Heart left ventricle (tissue), 16 donors: ENCODE measurements at regions not wholly inside any gene's neighbourhood (a gene's known extent, or its start where the extent isn't known, plus 50 kb on each side); places are given as distances from the start of the nearest gene placed in this dataset.

Experiments used
- ATAC-seq, 4 donors: fragments of 200-7000 bp; cut with Tn5 transposase; one replicate each; pipeline ENCODE4 v1.9.1; 2020 to 2022; ENCODE audit warnings: moderate library complexity in 4 of 4, mild to moderate bottlenecking in 3 of 4, moderate number of reproducible peaks in 1 of 4
- DNase-seq, 5 donors: peaks; one replicate each; pipeline ENCODE4 v3.0.0-alpha.2; 2020
- H3K27ac ChIP-seq, 12 donors: fragments of 200-600 bp; sonication (generic) in 4 of 12; one replicate each; pipeline versions ENCODE4 v1.5.0 to v1.8.0; 2016 to 2022; ENCODE audit warnings: mild to moderate bottlenecking in 2 of 12
- H3K27me3 ChIP-seq, 9 donors: fragments of 200-600 bp; sonication (generic) in 2 of 9; one replicate each; pipeline versions ENCODE4 v1.5.1 to v1.8.0; 2016 to 2022; ENCODE audit warnings: mild to moderate bottlenecking in 3 of 9
- H3K36me3 ChIP-seq, 9 donors: fragments of 200-600 bp; sonication (generic) in 2 of 9; one replicate each; pipeline versions ENCODE4 v1.5.0 to v1.8.0; 2018 to 2022; ENCODE audit warnings: mild to moderate bottlenecking in 2 of 9
- H3K4me1 ChIP-seq, 12 donors: fragments of 200-600 bp; sonication (generic) in 4 of 12; one replicate each; pipeline versions ENCODE4 v1.5.0 to v1.8.0; 2016 to 2022; ENCODE audit warnings: mild to moderate bottlenecking in 3 of 12
- H3K4me3 ChIP-seq, 12 donors: fragments of 200-600 bp; sonication (generic) in 4 of 12; one replicate each; pipeline versions ENCODE4 v1.5.0 to v1.8.0; 2017 to 2022; ENCODE audit warnings: mild to moderate bottlenecking in 9 of 12, moderate library complexity in 4 of 12
- H3K9me3 ChIP-seq, 12 donors: fragments of 200-600 bp; sonication (generic) in 4 of 12; one replicate each; pipeline versions ENCODE4 v1.5.0 to v1.8.0; 2016 to 2022; ENCODE audit warnings: mild to moderate bottlenecking in 1 of 12
- CTCF ChIP-seq, 12 donors: fragments of 200-600 bp; sonication (generic) in 4 of 12; IDR thresholded peaks; one replicate each; pipeline versions ENCODE4 v1.5.0 to v1.8.0; 2018 to 2022; ENCODE audit warnings: antibody characterized with exemption in 12 of 12, mild to moderate bottlenecking in 5 of 12
- POLR2A ChIP-seq, 2 donors: fragments of 450-650 bp; IDR thresholded peaks; one replicate each; pipeline ENCODE4 v1.6.1; 2017; ENCODE audit warnings: antibody characterized with exemption in 2 of 2, mild to moderate bottlenecking in 2 of 2, moderate library complexity in 2 of 2
- WGBS, 4 donors: extraction: QIAGEN DNeasy Blood & Tissue Kit in 2 of 4; methylation state at CpG; one replicate each; pipeline versions ENCODE4 v1.1.5 to v1.1.7; 2013 to 2018; 5-methylcytosine and 5-hydroxymethylcytosine counted together
- intact Hi-C, 10 donors: fragments of 100-400 bp; cut with DNase I; formaldehyde crosslinking; loops; one replicate each; pipeline versions ENCODE4 v1.11.1 to v1.14.2; 2022
- donor health status: ischemic (EF 13 %, LVEDD 7.1; RV severe dilation, severe dysfunction).
- donor health status: healthy with polysubstance abuse.
- donor health status: DM: no; HTN: yes; CAD: no.
- donor health status: DM: no; HTN: no; CAD: no.
- donor health status: ischemic (EF 25% LVEDD 6.9; RV normal size, moderate dysfunction).
- donor health status: ischemic (EF 25% LVEDD 5.7; RV mildly dilated, moderate dysfunction).
- donor health status: healthy.
- donor health status: DM: yes; HTN: yes; CAD: no.
- donor health status: ischemic (EF 35%, LVEDD 5.7; RV mildly dilated, moderate dysfunction).
- donor health status: nonischemic (EF 11% LVEDD 7.7; RV severe dilation, severe dysfunction).
- donor health status: DM: yes; HTN: yes; CAD: no.
- donor health status: PGD.
- donor health status: ischemic (EF 29% LVEDD 5.4; RV normal size, mild dysfunction).
- donor health status: nonischemic (EF 23%, LVEDD 6.1; RV moderate dilation, normal function).

GRCh38 chr5:60387051-60387440 lies 312.9 kb downstream of the DEPDC1B start:
- Histone ChIP-seq H3K36me3 (no peaks in the 10 kb centered on the region), H3K27me3 (no peaks in the 10 kb centered on the region), H3K27ac (peak overlapping the region in 1 of 12 donors; percentile 66), H3K4me3 (no peak overlapping the region), H3K4me1 (no peaks in the 10 kb centered on the region), H3K9me3 (no peaks in the 10 kb centered on the region)
- TF ChIP-seq CTCF (IDR thresholded peaks at IDR 0.05) (no peak), POLR2A (IDR thresholded peaks at IDR 0.05) (no peak)
- ATAC-seq, result no peak
- intact Hi-C loops, result loop anchor here in 2 of 10 donors (10.0 kb wide), 1 partner anchor 572 kb away; no protein-coding TSS in a partner anchor
- DNase-seq, result no peak
- WGBS, 4 donors, result 60 to 72% (median 63%) methylated on average over 2 of the region's 2 CpGs

GRCh38 chr5:60386436-60387050 lies 313.4 kb downstream of the DEPDC1B start:
- Histone ChIP-seq H3K36me3 (no peaks in the 10 kb centered on the region), H3K27me3 (no peaks in the 10 kb centered on the region), H3K27ac (peak overlapping the region in 1 of 12 donors; percentile 51), H3K9me3 (no peaks in the 10 kb centered on the region), H3K4me1 (no peaks in the 10 kb centered on the region), H3K4me3 (no peak overlapping the region)
- DNase-seq (no peak), ATAC-seq (no peak)
- no peak for TF ChIP-seq CTCF (IDR thresholded peaks at IDR 0.05)
- no peak for TF ChIP-seq POLR2A (IDR thresholded peaks at IDR 0.05)
- 47 to 53% (median 50%) methylated on average over 5 of the region's 5 CpGs for WGBS, 4 donors
- intact Hi-C loops, result loop anchor here in 2 of 10 donors (10.0 kb wide), 1 partner anchor 572 kb away; no protein-coding TSS in a partner anchor

- Histone ChIP-seq H3K4me3 (no peak overlapping the region), H3K4me1 (no peaks in the 10 kb centered on the region), H3K36me3 (no peaks in the 10 kb centered on the region), H3K27ac (no peak overlapping the region), H3K9me3 (no peaks in the 10 kb centered on the region), H3K27me3 (no peaks in the 10 kb centered on the region)
- intact Hi-C loops, result loop anchor here in 4 of 10 donors (5.0 to 10.0 kb wide), 2 partner anchors 568 to 570 kb away; no protein-coding TSS in a partner anchor
- no peak for ATAC-seq
- TF ChIP-seq CTCF (IDR thresholded peaks at IDR 0.05) (peak in 5 of 12 donors; percentile 12 to 43 (median 29)), POLR2A (IDR thresholded peaks at IDR 0.05) (no peak)
- DNase-seq, result no peak
- WGBS, 4 donors, result 71 to 87% (median 77%) methylated on average over 3 of the region's 3 CpGs
These were observed 317.2 kb downstream of the DEPDC1B start for GRCh38 chr5:60382716-60383115.

GRCh38 chr5:60379907-60380306 lies 320.1 kb downstream of the DEPDC1B start:
- Histone ChIP-seq H3K4me1 (no peaks in the 10 kb centered on the region), H3K36me3 (no peaks in the 10 kb centered on the region), H3K27me3 (no peaks in the 10 kb centered on the region), H3K27ac (no peak overlapping the region), H3K4me3 (no peak overlapping the region), H3K9me3 (no peaks in the 10 kb centered on the region)
- ATAC-seq (no peak), DNase-seq (no peak)
- WGBS, 4 donors, result 93 to 97% (median 95%) methylated on average over 4 of the region's 4 CpGs
- intact Hi-C loops, result loop anchor here in 4 of 10 donors (5.0 to 10.0 kb wide), 2 partner anchors 565 to 568 kb away; no protein-coding TSS in a partner anchor
- TF ChIP-seq POLR2A (IDR thresholded peaks at IDR 0.05) (no peak), CTCF (IDR thresholded peaks at IDR 0.05) (no peak)
